Keratinocyte (primary cell): ENCODE measurements at regions not wholly inside any gene's neighbourhood (a gene's known extent, or its start where the extent isn't known, plus 50 kb on each side); places are given as distances from the start of the nearest gene placed in this dataset.

ENCODE experiments used
- DNase-seq: peaks from one replicate; pipeline ENCODE4 v3.0.0-alpha.2; 2011; ENCODE audit warnings: low read depth, missing footprints, low spot score
- FAIRE-seq: peaks from 2 replicates; lab custom pipeline; 2011; peaks lifted over from hg19 to GRCh38; lab: Jason Lieb, UNC
- H2AFZ ChIP-seq: 2 replicates; pipeline ENCODE4 v1.6.0; 2012; ENCODE audit warnings: low read length, control low read depth, inconsistent platforms; ENCODE audit not compliant: control insufficient read depth
- H3K27ac ChIP-seq: 2 replicates; pipeline ENCODE4 v1.5.1; 2011; ENCODE audit warnings: low read length; ENCODE audit not compliant: control insufficient read depth, insufficient read depth
- H3K27me3 ChIP-seq: 3 replicates; pipeline ENCODE4 v1.6.0; 2011; ENCODE audit warnings: low read length; ENCODE audit not compliant: control insufficient read depth, insufficient read depth; ENCODE audit errors: extremely low read depth
- H3K36me3 ChIP-seq, 2 experiments: 2 replicates in 1 of 2; 3 replicates in 1 of 2; pipeline ENCODE4 v1.5.1; 2011; ENCODE audit warnings: low read length in 2 of 2, mild to moderate bottlenecking in 1 of 2; ENCODE audit not compliant: control insufficient read depth in 2 of 2, insufficient read depth in 2 of 2; ENCODE audit errors: extremely low read depth in 1 of 2
- H3K4me1 ChIP-seq: 3 replicates; pipeline ENCODE4 v1.5.1; 2011; ENCODE audit warnings: low read length; ENCODE audit not compliant: control insufficient read depth, insufficient read depth; ENCODE audit errors: extremely low read depth
- H3K4me2 ChIP-seq: 3 replicates; pipeline ENCODE4 v1.6.0; 2011; ENCODE audit warnings: low read depth, low read length; ENCODE audit not compliant: control insufficient read depth, insufficient read depth; ENCODE audit errors: extremely low read depth
- H3K4me3 ChIP-seq, 3 experiments: fragments of 200-600 bp in 1 of 3; sonication (generic) in 1 of 3; 2 replicates in 2 of 3; 3 replicates in 1 of 3; pipeline ENCODE4 v1.5.1; 2011 to 2016; ENCODE audit warnings: low read length in 3 of 3, mild to moderate bottlenecking in 3 of 3, control low read depth in 2 of 3, inconsistent platforms in 1 of 3, low read depth in 1 of 3, mixed read lengths in 1 of 3, mixed run types in 1 of 3, moderate library complexity in 1 of 3; ENCODE audit not compliant: control insufficient read depth in 2 of 3, insufficient read depth in 2 of 3; ENCODE audit errors: extremely low read depth in 1 of 3
- H3K79me2 ChIP-seq: 2 replicates; pipeline ENCODE4 v1.6.0; 2012; ENCODE audit warnings: low read length; ENCODE audit not compliant: control insufficient read depth, insufficient read depth
- H3K9ac ChIP-seq: 3 replicates; pipeline ENCODE4 v1.6.0; 2011; ENCODE audit warnings: low read length; ENCODE audit not compliant: control insufficient read depth, insufficient read depth; ENCODE audit errors: extremely low read depth
- H3K9me1 ChIP-seq: 3 replicates; pipeline ENCODE4 v1.6.0; 2011; ENCODE audit warnings: low read length; ENCODE audit not compliant: control insufficient read depth, insufficient read depth; ENCODE audit errors: extremely low read depth
- H3K9me3 ChIP-seq: 2 replicates; pipeline ENCODE4 v1.5.1; 2012; ENCODE audit warnings: low read depth, low read length; ENCODE audit not compliant: control insufficient read depth
- H4K20me1 ChIP-seq: 3 replicates; pipeline ENCODE4 v1.6.0; 2011; ENCODE audit warnings: low read length; ENCODE audit not compliant: control insufficient read depth, insufficient read depth; ENCODE audit errors: extremely low read depth
- CTCF ChIP-seq, 3 experiments: IDR thresholded peaks in 1 of 3; conservative IDR thresholded peaks in 1 of 3; optimal IDR thresholded peaks in 1 of 3; 2 replicates in 2 of 3; 3 replicates in 1 of 3; pipeline versions ENCODE3 to v1.5.1; 2011; ENCODE audit warnings: low read length in 3 of 3, mild to moderate bottlenecking in 3 of 3, moderate library complexity in 2 of 3, control low read depth in 1 of 3, inconsistent platforms in 1 of 3; ENCODE audit not compliant: insufficient read depth in 2 of 3; ENCODE audit errors: extremely low read depth in 1 of 3
- EZH2 ChIP-seq: IDR thresholded peaks from one replicate; pipeline ENCODE4 v1.6.1; 2012; ENCODE audit warnings: inconsistent platforms, mild to moderate bottlenecking, low read length, moderate library complexity
- dilution Hi-C: fragments of 300-500 bp; cut with MboI; formaldehyde crosslinking; loops from one replicate; pipeline ENCODE4 v1.7.0; 2020; ENCODE audit warnings: low sequenced_read_pairs; ENCODE audit not compliant: extremely low pct_ligation_motif_present

GRCh38 chr14:31932675-31933074 is 144.4 kb upstream of the ARHGAP5 start:
- peaks cover 13% of the 10 kb centered on the region for H3K4me1 ChIP-seq
- TF ChIP-seq EZH2 (no peak), CTCF (optimal IDR thresholded peaks at IDR 0.05 in 1 of 3, IDR thresholded peaks at IDR 0.05 in 1 of 3, conservative IDR thresholded peaks at IDR 0.05 in 1 of 3; ENCODE audit: extremely low read depth in 1 of 3, insufficient read depth in 2 of 3, low read length in 3 of 3) (no peak)
- no peaks in the 10 kb centered on the region for H3K36me3 ChIP-seq
- H4K20me1 ChIP-seq, result no peaks in the 10 kb centered on the region
- FAIRE-seq, result no peak
- DNase-seq, result no peak
- no peaks in the 10 kb centered on the region for H3K79me2 ChIP-seq
- H3K27me3 ChIP-seq, result no peaks in the 10 kb centered on the region
- H3K4me2 ChIP-seq, result no peak overlapping the region
- dilution Hi-C loops, result no loop called here
- no peak overlapping the region for H3K27ac ChIP-seq
- H2AFZ ChIP-seq, result no peak overlapping the region
- no peak overlapping the region for H3K4me3 ChIP-seq
- H3K9ac ChIP-seq, result no peak overlapping the region
- H3K9me1 ChIP-seq, result no peaks in the 10 kb centered on the region
- no peaks in the 10 kb centered on the region for H3K9me3 ChIP-seq

- dilution Hi-C loops, result no loop called here
- Histone ChIP-seq H3K79me2 (no peaks in the 10 kb centered on the region), H4K20me1 (no peaks in the 10 kb centered on the region), H3K9ac (no peak overlapping the region), H3K36me3 (no peaks in the 10 kb centered on the region), H3K4me1 (peaks cover 9% of the 10 kb centered on the region), H3K27me3 (no peaks in the 10 kb centered on the region), H3K9me1 (no peaks in the 10 kb centered on the region), H3K4me3 (no peak overlapping the region), H3K27ac (no peak overlapping the region), H3K9me3 (no peaks in the 10 kb centered on the region), H2AFZ (no peak overlapping the region), H3K4me2 (no peak overlapping the region)
- DNase-seq, result no peak
- no peak for FAIRE-seq
- TF ChIP-seq EZH2, result no peak
- no peak for TF ChIP-seq CTCF (optimal IDR thresholded peaks at IDR 0.05 in 1 of 3, IDR thresholded peaks at IDR 0.05 in 1 of 3, conservative IDR thresholded peaks at IDR 0.05 in 1 of 3; ENCODE audit: extremely low read depth in 1 of 3, insufficient read depth in 2 of 3, low read length in 3 of 3)
Measured at GRCh38 chr14:31933716-31934115, 143.4 kb upstream of the ARHGAP5 start.
